Stimulated activated CD4-positive, alpha-beta T cell treated with anti-CD3 and anti-CD28 coated beads, Interleukin-12 subunit alpha, Interleukin-12 subunit beta, amount 100 ng/mL, for 24 hours (primary cell): ENCODE measurements at regions not wholly inside any gene's neighbourhood (a gene's known extent, or its start where the extent isn't known, plus 50 kb on each side); places are given as distances from the start of the nearest gene placed in this dataset.

Experiments
- DNase-seq, 2 experiments: peaks; one replicate each; pipeline ENCODE4 v3.0.0-alpha.2; 2020; ENCODE audit warnings: low read depth in 2 of 2

DNA sequence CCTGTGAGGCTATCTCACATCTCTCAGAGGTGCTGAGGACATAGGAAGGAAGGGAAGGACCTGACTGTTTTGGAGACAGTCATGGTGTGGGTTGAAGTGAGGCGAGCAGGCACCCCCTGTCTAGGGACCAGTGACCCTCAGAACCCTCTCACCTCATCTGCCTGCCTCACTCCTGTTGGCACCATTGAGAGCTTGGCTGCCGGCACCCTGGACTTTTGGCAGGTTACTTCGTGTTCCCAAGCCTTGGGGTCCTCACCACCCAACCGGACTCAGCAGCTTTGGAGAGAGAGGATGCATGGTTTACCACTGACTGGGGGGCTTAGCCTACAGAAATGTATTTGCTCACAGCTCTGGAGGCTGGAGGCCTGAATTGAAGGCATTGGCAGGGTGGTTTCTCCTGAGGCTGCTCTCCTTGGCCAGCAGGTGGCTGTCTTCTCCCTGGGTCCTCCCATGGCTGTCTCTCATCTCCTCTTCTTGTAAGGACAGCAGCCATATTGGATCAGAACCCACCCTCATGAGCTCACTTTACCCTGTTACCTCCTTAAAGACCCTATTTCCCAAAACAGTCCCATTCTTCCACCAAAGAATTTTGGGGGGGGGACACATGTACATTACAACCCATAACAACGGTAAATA lies 142.0 kb downstream of the TSN start:
- DNase-seq, result no peak

DNA sequence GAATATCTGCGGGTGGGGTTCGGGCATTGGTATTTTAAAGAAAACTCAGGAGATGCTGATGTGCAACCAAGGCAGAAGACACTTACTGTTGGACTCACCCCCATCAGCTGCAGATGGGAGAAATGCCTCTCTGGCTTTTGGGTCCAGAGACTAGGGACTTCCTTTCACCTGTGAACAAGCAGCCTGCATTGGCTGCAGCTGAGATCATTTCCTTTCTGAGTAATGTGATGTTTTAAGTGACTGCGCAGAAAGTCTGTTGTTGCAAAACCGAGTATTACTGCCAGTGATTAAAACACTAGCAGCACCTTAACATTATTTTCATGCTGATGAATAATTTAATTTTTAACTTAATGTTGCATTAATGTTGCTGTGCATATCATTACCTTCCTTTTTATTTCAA lies 143.0 kb downstream of the TSN start:
- no peak for DNase-seq

DNA sequence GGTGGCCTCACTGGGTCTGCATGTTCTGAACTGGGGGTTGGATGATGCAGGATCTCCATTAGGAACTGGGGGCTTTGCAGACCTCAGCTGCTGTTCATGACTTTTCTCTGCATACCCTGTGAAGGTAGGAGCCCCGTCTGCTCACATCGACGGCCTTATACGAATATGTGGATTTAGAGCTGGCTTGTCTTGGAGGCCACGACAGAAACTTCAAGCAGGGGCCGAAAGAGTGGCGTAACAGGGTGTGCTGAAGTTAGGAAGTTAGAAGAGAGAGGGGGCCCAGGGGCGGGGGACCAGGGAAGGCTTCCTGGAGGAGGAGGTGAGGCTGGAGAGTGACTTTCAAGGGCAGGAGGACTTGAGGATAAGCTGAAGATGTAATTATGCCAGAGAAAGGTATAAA lies 144.9 kb downstream of the TSN start:
- DNase-seq, result no peak

DNA sequence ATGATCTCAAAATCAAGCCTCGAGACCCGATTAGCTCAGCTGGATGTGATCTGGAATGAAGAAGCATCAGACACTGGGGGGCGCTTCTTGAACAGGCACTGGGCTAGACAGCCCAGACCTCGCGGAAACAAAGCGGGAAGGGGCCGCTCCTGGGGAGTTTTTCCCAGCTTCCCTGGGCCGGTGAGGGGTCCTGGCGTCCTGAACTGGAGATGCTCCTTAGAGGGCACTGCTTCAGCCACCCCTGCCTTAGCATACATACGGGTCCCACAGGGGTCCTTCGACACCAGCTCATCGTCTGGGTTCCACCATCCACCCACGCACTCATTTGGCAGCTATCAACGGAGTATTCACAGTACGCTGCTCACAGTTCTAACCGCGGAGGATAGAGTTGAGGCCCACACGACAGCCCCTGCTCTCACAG lies 146.7 kb downstream of the TSN start:
- no peak for DNase-seq

DNA sequence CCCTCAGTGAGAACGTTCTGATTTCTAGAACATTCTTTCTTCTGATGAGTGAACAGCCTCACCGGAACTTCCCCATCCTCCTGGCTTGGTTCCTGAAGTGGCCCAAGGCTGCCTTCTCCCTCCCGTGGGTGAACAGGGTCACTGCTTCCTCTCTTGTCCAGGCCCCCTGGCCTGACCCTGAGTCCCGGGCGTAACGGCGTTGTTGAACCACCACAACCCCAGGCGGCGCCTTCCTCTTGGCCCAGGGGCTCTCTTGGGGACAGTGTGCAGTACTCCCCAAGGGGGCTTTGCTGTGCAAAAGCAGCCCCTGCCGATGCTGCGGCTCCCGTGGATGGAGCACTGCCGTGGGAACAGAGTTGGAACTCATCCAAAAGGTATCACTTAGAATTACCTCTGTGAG lies 147.2 kb downstream of the TSN start:
- DNase-seq, result no peak

DNA sequence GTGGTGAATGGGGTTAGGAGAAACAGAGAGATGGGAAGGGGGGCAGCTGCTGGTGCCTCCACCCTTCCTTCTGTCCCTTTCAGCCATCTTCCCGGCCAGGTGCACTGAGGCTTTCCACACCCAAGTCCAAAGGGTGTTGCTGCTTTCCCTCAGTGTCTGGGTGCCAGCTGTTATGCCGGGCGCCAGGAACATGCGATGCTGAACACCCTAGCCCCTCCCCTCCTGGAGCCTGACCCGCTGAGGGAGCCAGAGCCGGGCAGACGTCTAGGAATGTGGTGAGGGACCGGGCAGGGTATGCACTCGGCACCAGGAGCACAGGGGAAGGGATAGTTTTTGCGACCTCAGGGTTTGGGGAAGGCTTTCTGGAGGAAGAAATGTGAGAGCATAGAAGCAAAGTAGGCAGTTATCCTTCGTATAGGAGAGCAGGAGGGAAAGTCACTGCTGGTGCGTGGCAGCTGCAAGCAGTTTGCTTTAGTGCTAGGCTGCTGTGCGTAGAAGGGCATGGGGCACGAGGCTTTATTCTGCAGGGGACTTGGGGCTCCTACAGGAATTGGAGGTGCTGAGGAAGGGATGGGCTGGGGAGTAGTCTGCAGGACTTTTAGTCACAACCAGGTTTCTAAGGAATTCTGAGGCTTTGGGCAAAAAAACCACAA lies 147.7 kb downstream of the TSN start:
- DNase-seq, result no peak

DNA sequence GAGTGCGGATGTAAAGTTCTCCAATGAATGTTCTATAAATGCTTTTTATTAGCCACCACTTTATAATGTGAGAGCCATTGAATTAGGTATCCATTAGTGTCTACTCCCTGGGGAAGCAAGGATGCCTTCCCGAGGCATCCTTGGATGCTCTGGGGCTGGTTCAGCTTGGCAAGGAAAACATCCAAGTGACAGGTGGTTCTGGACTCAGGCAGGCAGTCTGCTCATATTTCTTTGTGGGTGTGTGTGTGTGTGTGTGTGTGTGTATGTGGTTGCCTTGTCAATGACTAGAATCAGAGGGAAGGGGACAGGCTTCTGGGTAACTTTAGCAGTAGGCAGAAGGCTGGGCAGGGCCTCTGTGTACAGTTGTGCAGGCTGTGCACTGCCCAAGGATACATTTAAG lies 149.2 kb downstream of the TSN start:
- no peak for DNase-seq

DNA sequence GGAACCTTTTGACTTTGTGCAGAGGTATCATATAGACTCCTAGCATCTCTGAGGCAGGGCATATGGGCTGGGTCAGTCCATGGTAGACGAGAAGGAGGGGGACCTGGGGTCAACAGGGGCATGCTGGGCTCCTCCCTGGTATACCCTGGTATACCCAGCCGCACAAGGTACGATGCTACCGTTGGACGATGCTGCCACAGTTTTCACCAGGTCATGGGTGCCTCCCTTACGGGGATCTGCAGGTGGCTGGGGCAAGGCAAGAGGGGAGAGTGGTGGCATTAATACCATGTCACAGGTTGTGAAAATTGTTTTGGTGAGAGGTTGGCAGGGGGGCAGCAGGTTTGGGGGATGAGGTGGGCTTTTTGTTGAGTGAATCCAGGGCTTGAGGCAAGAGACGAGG lies 149.8 kb downstream of the TSN start:
- no peak for DNase-seq

DNA sequence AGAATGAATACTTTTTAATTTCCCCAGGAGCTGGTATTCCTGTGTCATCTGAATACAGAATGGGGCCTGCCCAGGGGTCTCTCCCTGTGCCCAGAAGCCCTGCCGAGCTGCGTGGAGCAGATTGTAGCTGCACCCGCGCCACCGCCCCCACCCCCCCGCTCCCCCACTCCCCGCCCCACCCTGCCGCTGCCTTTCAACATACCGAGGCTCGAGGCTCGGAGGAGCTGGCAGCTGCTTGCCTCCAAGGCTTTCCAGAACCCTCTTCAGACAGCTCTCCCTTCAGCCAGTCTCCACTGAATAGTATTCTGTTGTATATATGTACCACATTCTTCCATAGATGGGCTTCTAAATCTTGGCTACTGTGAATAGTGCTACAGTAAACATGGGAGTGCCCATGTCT lies 150.7 kb downstream of the TSN start:
- DNase-seq, result no peak

DNA sequence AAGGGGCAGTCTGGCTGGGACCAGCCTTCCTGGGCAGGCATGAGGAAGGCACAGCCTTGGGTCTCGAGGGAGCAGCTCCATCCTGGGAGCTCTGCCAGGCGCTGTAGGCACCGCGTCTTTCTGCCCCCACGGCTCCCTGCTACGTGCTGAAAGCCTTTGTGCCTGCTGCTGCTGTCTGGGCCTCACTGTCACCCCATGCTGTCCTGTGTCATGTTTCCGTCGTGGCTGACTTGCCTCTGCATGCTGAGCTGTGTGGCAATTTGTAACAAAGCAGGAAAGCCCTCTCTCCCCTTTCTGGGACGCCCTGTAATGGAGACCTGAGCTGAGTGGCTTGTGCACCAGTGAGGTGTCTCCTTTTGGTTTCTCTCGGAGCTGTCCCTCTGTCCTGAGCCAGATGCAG lies 152.5 kb downstream of the TSN start:
- no peak for DNase-seq

DNA sequence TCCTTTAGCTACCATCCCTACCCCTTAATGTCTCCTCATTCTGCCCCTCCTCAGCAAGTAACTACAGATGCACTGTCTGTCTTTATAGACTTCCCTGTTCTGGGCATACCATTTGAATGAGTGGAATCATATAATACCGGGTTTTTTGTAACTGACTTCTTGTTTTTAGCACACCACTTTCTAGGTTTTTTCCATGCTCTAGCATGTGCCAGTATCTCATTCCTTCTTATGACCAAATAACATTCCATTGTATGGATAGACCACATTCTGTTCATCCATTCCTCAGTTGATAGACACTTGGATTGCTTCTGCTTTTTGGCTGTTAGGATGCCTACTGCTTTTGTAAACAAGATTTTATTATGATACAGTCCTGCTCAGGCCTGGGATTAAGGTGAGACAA lies 154.7 kb downstream of the TSN start:
- DNase-seq, result no peak

DNA sequence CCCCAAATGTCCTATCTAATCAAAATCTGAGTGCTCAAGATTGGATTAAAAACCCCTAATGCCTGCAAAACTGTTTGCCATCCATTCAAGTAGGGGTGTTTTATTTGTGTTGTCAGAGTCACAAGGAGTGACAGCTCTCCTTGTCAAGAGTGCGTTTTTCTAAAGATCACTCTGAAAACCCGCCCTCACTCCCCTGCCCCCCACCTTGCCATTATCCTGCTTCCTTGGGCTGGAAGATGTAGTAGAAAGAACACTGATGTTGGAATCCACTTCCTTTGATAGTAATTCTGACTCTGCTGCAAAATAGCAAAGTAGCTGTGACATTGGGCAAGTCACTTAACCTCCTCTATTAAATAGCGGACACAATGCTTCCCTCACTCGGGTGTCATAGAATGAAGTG lies 155.6 kb downstream of the TSN start:
- DNase-seq, result no peak

DNA sequence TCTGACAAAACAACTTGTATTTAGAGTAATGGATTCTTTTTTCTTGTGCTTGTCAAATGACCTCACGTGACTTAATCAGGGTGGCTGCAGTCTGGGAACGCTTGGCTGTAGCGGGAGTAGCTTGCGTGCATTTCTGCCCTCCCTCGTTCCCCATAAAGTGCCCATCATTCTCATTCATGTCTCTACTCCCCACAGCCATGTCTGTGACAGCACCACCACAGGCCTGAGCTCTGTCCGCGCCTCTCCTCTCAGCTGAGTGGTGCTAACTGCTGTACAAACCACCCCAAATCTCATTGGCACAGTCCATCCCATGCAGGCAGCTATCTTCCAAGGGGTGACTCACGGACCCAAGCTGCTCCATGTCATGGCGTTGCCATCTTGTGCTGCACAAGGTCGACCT lies 161.7 kb downstream of the TSN start:
- DNase-seq, result no peak

DNA sequence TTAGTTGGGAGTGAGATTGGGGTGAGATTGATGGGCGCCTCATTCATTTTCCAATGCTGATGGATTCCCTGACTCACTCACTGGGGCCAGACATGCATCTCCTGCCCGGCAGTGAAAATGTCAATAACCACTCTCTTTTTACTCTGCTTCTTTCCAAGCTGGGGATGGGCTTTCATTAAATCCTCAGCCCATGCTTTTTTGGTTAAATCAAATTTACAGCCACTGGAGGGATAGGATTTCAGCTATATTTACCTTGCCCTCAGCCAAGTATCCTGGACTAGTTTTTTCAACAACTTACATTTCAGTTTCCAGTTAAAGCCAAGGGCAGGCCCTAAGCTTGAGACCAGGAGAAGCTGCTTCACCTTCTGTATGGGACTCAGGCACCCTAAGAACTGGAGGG lies 162.8 kb downstream of the TSN start:
- no peak for DNase-seq

DNA sequence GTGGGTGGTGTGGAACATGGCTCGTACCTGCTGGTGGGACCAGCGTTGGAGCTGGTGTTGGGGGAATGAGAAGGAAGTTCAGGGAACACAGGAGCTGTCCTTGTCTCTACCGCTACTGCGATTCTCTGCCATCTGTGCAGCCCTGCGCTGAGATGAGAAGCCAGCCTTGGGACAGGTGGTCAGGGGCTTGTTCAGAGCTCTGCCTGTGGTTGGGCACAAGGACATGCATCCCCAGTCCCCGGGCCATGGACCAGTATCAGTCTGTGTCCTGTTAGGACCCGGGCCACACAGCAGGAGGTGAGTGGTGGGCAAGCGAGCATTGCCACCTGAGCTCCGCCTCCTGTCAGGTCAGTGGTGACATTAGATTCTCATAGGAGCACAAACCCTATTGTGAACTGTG lies 164.4 kb downstream of the TSN start:
- no peak for DNase-seq

DNA sequence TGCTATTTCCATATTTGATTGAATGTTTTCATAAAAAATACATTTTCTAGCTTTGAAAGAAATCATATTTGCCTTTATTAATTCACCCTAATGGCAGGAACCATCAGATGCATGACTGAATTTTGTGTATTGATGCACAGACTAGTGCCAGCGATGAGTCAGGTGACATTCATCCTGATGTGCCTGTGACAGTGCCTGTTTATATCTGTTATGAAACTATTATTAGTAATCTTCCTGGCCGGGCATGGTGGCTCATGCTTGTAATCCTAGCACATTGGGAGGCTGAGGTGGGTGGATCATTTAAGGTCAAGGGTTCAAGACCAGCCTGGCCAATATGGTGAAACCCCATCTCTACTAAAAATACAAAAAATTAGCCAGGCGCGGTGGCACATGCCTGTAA lies 170.0 kb downstream of the TSN start:
- no peak for DNase-seq

DNA sequence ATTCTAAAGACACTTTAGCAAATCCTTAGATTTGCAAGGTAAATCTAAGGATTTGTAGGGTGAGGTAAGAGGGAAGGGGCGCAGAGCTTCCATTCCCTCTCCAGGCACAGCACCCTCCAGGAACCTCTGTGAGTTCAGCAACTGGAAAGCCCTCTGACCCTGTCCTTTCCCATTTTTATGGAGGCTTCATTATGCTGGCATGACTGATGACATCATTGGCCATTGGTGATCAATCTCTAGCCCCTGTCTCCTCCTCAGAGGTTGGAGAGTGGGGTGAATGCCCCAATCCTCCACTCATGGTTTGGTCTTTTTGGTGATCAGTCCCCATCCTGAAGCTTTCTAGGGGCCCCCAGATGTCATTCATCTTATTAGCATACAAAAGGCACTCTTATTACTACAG lies 187.8 kb downstream of the TSN start:
- no peak for DNase-seq

DNA sequence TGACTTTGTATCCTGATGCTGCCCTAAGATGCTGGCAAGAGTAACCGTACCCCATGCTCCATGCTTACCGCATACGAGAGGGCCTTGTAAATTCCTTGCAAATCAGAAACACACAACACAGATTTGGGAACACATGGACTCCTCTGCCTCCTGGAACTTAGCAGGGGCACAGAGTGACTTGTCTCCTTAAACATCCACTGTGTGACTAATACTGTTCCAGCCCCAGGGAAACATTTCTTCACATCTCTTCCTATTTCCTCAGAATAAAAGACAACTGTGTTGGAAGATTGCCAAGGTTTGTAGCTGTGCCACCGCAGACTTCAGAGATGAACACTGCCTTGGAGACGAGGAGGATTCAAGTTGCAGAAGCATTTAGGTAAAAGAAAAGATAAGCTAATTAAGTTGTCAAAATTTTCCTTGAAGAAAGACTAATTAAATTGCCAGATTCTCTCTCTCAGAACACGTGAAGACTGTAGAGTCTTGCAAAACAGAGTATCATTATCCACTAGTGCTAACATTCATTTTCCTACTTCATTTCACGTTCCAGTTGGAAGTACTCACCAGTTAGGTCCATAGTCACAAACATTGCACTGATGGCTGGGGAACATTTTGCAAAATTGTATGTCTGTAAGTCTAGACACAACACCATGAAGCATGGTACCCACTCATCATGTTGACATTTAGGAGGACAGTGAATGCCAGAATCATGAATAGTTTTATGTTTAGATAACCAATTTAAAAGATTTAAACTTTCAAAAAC lies 188.8 kb downstream of the TSN start:
- DNase-seq, result no peak

DNA sequence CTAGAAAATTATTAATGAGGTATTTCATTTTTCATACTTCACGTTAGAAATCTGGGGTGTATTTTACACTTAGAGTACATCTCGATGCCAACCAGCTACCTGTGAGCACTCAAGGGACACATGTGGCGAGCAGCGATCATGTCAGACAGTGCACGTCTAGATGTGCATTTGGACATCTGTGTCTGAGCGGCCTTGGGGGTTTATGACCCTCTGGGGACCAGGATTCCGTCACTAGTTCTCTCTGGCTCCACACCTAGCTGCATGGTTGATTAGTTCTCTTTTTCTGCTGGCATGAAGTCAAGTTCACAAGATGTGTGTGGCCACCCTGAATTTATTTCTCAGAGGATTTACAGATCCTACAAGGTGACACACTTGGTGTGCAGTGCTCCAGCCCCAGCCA lies 192.2 kb downstream of the TSN start:
- no peak for DNase-seq

DNA sequence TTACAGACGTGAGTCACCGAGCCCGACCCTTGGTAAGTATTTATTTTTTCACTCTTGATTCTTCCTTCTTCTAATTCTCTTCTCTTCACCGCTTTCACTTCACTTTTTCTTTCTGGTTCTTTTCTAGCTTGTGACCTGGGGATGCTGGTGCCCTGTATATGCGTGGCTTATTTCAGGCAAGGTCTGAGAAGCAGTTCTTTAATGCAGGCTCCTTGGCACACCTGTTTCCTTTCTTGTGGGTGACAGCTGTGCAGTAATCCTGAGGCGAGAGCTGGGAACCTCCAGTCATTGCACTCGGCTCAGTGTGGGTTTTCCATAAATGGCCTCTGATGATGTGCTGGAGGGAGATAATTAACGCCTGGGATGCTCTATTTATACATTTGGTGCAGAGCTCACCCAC lies 193.8 kb downstream of the TSN start:
- DNase-seq, result no peak

DNA sequence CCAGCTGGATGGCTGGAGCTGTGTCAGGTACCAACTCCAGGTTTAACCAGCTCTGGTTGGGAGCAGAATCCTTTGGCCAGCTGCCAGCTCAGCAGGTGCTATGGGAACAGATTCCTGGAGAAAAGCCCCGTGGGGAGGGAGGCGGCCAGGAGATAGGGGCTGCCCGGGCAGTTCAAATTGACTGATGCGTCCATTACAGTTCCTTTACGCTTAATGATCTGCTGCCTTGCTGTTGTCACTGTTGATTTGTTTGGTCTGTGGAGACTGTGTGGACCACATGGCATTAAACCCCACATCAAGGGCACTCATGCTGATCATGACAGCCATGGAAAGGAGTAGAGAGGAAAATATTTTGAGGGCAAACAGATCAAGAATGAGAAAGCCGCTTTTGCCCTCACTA lies 200.0 kb downstream of the TSN start:
- no peak for DNase-seq

DNA sequence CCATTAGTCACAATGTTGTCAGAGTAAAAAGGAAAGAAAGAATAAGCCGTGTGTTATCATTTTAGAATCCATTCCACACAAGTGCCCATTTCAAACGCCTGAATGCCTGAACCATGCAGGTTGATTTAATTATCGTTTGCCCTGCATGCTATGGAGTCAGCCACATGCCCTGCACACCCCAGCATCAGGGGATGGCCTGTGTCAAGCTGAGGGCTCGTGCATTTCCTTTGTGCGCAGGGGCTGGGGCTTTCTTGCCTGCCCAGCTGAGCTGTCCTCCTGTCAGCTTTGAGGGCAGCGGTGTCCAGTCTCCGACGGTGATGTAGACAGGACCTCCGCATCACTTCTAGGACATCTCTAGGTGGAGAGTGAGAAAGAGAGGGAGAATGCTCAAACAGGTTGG lies 200.4 kb downstream of the TSN start:
- no peak for DNase-seq

DNA sequence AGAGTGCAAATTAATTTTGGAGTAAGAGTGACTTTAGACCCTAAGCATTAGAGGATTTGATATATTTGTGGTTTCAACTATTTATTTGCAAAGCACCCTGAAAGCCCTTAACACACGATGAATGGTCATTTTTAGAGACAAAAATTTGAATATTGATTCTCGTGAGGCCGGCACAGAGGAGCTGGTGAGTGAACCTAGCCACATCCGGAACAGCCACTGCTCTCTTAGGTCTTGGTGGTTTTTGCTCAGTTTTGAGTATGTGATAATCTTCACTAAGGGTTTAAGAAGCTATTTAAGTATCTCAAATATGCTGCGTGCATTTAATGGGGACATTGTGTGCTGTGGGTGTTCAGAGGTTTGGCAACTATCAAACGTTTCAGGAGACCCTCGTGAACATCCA lies 204.8 kb downstream of the TSN start:
- DNase-seq, result no peak
